SW480 (cell line): ENCODE measurements at regions not wholly inside any gene's neighbourhood (a gene's known extent, or its start where the extent isn't known, plus 50 kb on each side); places are given as distances from the start of the nearest gene placed in this dataset.
"Not testable (repeated sequence)": the region's sequence is repeated elsewhere in the genome, so short reads cannot be mapped to it uniquely, and the experiment has no call there.

Source experiments
- DNase-seq: peaks from one replicate; pipeline ENCODE4 v3.0.0-alpha.2; 2016; ENCODE audit warnings: low spot score

GRCh38 chr16:73951481-73951880 is 345.1 kb upstream of the PSMD7 start:
- DNase-seq = no peak

GRCh38 chr16:73949574-73950320 is 346.9 kb upstream of the PSMD7 start:
- DNase-seq = peak; percentile 65

DNA sequence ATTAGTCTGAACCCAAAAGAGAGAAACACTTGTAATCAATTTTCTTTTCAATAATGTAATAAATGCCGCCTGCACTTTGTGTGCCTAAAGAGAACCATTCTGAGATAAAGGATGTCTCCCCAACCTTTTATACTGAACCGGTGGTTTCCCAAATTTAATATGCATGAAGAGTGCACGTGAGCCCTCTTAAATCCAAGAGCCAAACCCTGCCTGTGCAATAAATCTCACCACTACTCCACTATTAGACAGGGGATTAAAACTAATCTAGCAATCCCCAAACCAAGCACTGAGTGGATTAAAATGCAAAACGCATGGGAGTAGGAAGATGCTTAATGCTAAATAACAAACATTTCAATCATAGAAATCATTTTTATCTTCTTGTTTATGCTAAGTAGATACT is 351.0 kb upstream of the PSMD7 start:
- DNase-seq = no peak

- not testable (repeated sequence) for DNase-seq
These were observed 353.4 kb upstream of the PSMD7 start for GRCh38 chr16:73943184-73943583.

- DNase-seq = not testable (repeated sequence)
These were observed 355.8 kb upstream of the PSMD7 start for GRCh38 chr16:73940786-73941185.

DNA sequence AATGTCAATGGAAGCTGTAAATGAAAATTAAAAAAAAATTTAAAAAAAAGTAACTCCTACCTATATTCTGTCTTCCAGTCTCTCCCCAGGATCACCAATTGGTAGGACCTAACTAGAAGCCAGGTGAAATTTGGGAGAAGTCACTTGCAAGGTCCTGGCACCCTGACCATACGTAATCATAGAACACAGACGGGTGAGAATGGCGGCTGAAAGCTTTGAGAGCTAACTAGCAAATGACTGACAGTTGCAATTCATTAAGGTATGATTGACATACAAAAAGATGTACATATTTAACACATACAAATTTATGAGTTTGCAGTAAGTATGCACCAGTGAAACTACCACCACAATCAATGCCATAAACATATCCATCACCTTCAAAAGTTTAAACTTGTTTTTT is 372.7 kb upstream of the PSMD7 start:
- DNase-seq = no peak

GRCh38 chr16:73921295-73921694 is 375.3 kb upstream of the PSMD7 start:
- no peak for DNase-seq

DNA sequence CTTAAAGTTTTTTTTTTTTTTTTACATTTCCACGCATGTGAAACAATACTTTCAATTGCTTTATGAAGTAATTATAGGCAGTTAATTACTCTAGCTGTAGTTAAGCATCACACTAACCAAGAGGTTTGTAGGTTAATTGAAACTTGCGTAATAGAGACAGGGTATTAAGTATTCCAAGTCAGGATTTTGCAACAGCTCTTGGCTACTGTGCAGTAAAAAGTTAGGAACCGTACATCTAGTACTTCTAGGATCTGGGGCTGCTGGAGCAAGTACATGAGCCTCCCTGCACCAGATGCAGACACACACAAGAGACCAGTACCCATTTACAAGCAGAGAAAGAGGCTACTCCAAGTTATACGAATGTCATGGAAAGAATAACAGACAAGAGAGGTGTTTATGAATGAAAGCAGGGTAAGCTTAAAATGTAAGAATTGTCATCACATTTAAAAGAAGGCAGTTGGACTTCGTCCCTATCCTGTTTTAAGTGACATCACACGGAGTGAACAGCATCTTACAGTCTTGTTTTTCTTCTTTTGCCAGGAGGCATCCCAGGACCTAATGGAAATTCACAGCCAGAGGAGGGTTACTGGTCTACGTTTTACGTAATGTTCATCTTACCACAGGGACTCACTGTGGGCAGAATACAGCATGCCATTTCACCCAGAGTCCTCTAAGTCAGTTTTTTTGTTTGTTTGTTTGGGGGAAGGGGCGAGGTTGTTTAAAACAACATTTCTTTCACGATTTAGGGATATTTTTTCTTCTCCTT is 379.6 kb upstream of the PSMD7 start:
- no peak for DNase-seq

GRCh38 chr16:73915935-73916334 is 380.7 kb upstream of the PSMD7 start:
- no peak for DNase-seq

GRCh38 chr16:73915140-73915539 is 381.5 kb upstream of the PSMD7 start:
- DNase-seq = no peak

- DNase-seq = no peak
These were observed 383.8 kb upstream of the PSMD7 start for GRCh38 chr16:73912850-73913249.

GRCh38 chr16:73912281-73912680 is 384.3 kb upstream of the PSMD7 start:
- no peak for DNase-seq

DNA sequence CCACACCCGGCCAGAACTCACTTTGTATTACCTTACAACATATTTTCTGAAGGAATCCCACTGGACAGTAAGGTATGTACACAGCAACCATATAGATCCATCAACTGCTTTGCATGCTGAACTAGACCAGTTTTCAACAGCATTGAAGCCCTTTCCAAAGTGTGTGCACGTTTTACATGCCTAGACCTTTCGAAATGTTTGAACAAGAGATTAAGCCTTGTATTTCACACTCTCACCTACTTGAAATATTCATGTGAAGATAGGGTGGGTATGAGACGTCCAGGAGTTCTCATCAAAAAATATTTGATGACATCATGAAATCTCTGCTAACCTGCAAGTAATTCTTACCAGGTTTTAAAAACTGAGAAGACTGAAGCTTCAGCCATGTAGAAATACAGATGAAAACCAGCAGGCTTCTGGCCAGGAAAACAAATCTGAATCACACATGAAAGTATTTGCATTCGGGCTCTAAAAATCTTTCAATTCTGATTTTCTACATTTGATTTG is 387.0 kb upstream of the PSMD7 start:
- DNase-seq = no peak

DNA sequence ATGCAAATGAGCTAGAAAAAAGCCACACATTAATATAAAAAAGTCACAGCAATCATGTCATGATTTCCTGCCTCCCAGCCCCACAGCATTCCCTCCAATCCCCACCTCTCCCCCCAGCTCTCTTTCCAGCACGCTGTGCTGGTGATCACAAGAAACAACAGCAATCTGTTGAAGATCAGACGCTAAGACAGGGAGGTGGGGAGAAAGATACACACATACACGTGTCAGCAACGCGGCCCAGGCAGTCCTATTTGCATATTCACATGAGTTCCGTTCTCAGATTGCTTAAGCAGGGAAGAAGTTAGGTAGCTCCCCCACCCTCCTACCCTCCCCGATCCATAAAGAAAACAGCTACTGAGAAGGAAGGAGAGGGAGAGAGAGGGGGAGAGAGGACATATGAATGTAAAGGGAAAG is 405.5 kb upstream of the PSMD7 start:
- peak; percentile 21 for DNase-seq

GRCh38 chr16:73890186-73891128 is 406.2 kb upstream of the PSMD7 start:
- no peak for DNase-seq

DNA sequence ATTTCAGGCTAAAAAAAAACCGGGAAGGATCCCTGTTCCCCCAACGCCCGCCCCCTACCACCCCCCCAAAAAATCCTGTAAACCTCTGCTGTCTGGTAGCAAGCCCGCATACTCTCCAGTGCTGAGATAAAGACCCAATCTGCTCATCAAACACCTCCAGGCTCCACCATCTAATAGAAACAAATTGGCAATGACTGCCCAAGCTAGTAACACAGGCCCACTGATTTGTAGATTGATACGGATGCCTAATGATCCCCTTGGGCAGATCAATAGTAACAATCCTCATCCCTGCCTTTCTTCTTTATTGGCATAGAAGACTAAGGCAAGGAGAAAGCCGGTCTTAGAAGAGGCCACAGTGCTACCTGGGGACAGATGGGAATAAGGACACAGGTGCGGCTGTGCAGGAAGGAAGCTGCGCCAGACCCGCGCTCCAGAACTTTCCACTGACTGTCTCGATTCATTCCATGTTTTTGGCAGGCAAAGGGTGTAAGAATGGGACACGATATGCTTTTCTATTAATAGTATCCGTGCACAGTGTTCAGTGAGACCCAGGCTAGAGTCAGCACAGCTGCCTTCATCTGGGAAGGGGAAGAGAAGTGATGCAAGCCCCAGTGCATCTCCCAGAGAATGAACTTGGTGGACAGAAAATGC is 407.6 kb upstream of the PSMD7 start:
- no peak for DNase-seq

- no peak for DNase-seq
These were observed 408.7 kb upstream of the PSMD7 start for GRCh38 chr16:73887911-73888310.

DNA sequence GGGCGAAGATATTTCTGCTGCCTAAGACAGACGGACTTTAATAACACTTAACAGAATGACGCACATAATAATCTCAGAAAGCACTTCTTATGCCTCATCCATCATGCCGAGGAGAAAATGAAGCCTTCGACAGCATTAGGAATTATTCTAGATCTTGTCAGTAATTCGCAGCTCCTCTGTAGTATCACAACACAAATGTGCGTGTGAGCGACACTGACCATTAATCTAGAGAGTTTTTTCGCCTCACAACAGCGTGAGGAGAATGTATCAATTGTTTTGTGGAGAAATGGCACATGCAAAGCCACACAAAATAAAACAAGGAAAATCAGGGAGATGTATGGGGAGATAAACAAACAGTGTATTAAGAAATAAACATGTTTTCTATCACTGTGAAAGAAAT is 410.2 kb upstream of the PSMD7 start:
- DNase-seq = no peak

GRCh38 chr16:73885319-73885718 is 411.3 kb upstream of the PSMD7 start:
- no peak for DNase-seq

DNA sequence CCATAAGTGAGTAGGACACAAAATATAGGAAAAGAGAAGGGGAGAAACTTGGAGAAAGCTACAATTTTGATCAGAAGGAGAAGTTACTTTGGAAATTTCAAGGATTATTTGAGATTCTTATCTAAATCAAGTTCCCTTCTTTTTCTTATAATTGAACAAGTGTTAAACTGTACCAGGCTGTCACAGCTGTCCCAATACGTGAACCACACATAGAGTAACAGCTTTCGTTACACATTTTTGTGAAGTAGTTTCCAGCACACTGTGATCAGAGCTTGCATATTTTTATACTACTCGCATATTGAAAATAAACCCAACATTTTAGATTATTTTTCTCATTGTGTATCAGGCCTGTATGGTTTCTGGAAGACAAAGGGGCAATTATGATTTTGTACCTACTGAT is 412.8 kb upstream of the PSMD7 start:
- DNase-seq = no peak

GRCh38 chr16:73883126-73883525 is 413.5 kb upstream of the PSMD7 start:
- DNase-seq = no peak

- DNase-seq = no peak
These were observed 414.0 kb upstream of the PSMD7 start for GRCh38 chr16:73882651-73883050.
